Embryonic facial prominence (tissue), 1 donor: ENCODE measurements at regions not wholly inside any gene's neighbourhood (a gene's known extent, or its start where the extent isn't known, plus 50 kb on each side); places are given as distances from the start of the nearest gene placed in this dataset.
"Not testable (repeated sequence)": the region's sequence is repeated elsewhere in the genome, so short reads cannot be mapped to it uniquely, and the experiment has no call there.

Experiments
- DNase-seq: peaks from one replicate; pipeline ENCODE4 v3.0.0-alpha.2; 2016; ENCODE audit errors: extremely low spot score

GRCh38 chr9:113740508-113741500 lies 135.3 kb upstream of the ZNF618 start:
- DNase-seq, result not testable (repeated sequence)

DNA sequence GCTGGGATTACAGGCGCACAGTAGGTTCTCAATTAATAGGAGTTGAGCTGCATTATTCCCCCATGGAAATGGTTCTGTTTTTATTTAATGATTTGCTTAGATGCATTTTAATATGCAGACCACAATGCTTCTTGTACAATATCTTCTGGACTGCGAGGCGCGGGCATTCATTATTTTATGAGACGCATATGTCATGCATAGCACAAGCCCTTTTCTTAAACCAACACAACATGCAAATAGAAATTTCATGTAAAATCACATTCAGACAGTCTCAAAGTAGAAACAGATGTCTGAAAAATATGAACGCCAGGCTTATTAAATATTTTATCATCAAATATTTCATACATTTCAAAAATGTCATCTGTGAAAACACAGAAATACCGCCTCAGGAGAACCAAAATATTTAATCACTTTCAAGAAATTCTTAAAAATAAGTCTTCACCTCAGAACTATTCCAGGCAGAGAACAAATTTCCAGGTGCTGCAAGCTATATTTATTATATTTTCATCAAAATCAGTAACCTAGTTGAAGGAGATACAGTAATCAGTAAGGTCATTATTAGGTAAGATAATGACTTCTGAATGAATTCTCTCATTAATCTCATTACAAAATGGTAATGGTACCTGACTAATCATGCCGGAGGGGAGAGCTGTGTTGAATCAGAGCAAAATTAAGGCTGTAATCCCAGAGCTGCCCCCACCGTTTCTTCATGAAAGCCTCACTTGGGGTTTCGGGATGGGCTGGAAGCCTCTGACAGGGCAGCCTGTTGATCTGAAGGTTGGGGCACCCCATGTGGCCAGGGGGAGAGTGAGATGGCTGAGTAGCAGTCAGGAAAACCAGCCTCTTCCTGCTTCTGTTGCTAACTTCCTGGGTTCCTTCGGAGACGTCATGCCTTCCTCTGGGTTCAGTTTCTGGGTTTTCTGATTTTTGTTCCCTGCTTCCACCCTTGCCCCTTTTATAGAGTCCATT lies 133.9 kb upstream of the ZNF618 start:
- DNase-seq, result peak; percentile 31

DNA sequence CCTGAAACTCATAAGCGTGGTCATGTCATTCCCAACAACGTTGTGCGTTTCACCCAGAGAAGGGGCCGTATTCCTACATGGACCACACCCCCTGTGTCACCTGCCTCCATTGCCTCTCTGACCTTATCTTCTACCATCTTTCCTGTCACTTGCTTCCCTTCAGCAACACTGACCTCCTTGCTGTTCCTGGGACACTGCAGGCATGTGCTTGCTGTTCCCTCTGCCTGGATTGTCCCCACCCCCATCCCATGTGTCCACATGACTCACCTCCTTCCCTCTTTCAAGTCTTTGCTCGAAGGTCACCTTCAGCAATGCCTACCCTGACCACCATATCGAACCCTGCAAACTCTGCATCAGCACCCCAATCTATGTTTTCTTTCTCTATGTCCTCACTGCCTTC lies 133.2 kb upstream of the ZNF618 start:
- no peak for DNase-seq

DNA sequence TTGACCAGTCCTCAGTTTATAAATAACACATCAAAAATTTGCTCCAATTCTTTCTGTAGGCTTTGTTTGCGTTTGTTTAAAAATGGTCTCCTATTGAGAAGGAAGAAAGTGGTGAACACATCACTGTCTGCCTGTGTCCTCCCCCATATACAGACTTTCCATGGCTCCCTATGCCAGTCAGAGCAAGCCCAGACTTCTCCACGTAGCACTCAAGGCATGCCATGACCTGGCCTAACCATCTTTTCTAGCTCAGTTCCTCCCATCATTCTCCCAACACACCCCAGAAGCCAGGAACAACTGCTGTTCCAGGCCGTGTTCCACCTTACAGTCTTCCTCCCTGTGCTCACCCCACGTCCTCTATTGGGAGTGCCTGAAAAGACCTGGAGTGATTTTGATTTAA lies 129.6 kb upstream of the ZNF618 start:
- no peak for DNase-seq

DNA sequence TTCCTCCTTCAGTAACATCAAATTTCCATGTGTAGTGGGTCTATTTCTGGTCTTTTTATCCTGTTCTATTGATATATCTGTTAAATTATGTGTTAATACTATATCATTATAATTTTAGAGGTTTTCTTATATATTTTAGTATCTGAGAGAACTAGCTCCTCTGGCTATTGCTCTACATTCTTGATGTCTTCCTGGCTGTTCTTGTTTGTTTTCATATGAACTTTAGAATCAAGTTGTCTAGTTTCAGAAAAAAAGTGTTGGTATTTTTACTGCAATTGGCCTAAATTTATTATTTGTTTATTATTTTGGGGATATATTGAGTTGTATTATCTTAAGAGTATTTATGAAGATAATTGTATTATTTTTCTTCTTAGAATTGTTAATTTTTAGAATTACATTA lies 128.0 kb upstream of the ZNF618 start:
- no peak for DNase-seq

- no peak for DNase-seq
Observed at GRCh38 chr9:113753398-113754119, 122.5 kb upstream of the ZNF618 start.

DNA sequence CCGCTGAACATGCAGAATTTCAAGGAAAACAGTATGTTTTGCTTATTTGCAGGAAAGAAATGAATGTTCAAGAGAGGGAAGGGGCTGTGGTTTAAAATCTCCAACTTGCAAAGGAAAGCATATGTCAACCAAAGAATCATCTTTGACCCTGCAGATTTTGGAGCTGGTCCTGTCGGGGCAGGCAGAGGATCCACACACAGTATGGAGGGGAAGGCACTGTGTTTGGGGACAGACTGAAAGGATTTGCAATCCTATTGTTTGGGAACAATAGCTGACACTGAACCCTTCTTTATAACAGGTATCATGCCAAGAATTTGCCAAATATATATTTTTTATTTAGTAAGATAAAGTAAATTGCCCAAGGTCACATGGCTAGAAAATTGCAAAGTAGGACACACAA lies 121.4 kb upstream of the ZNF618 start:
- DNase-seq, result no peak

- DNase-seq, result no peak
Observed at GRCh38 chr9:113755433-113755832, 120.7 kb upstream of the ZNF618 start.

DNA sequence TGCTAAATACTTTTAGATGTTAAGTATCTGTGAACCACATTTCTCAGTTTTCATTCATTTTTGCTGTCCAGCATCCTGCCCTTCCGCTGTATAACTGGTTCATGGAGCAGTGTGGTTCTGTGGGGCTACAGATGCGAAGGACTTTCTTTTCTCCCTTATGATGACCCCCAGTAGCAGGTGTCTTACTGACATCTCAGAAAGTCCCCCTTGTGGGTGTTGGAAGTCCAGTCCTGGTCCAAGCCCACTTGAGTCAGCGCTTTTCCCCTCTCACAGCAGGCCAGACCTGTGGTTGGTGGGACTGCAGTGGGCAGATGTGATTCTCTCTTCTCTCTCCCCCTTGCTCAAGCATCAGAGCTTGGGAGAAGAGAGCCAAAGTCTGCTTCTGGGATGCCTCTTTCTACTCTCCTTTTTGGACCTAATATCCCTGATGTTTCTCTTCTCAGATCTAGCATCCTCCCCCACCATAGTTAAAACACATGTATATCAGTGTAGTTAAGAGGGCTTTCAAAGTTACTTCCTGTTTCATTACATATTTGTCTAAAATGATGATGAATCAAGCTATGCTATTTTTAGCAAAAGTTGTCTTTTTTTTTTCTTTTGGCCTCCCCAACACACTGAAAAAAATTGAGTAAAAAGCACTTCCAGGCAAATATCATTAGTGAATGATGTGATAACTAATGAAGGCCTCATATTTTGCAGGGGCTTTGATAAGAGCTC lies 119.5 kb upstream of the ZNF618 start:
- DNase-seq, result no peak

- no peak for DNase-seq
Observed at GRCh38 chr9:113763429-113763828, 112.7 kb upstream of the ZNF618 start.

DNA sequence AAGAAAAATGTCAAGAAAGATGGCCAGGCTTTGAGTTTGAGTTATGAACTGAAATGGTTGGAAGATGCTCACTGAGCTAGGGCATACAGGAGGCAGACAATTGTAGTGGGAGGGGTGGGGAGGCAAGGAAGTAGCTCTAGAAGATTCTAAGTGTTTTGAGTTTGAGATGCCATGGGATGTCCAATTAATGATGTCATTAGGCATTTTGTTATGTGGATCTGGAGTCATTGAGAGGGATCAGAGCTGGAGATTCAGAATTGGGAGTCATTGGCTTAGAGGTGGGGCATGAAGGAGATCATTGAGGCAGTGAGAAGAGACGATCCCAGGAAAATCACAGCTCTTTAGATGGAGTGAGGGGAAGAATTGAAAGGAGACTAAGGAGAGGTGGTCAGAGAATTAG lies 111.5 kb upstream of the ZNF618 start:
- DNase-seq, result no peak

GRCh38 chr9:113769412-113769811 lies 106.7 kb upstream of the ZNF618 start:
- no peak for DNase-seq

DNA sequence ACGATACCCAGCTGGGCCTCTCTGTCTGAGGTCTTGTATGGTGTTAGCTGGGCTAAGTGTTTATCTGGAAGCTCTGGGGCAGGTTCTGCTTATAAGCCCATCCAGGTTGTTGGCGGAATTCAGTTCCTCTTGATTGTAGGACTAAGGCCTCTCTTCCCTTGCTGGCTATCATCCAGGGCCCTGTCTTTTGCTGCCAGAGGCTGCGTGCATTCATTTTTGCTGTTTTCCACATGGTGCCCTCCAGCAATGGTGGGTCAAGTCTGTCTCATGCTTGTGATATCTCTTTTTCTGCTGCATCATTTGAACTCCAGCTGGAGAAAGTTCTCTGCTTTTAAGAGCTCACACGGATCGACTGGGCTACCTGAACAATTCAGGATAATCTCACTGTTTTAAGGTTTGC lies 105.7 kb upstream of the ZNF618 start:
- no peak for DNase-seq

- no peak for DNase-seq
Observed at GRCh38 chr9:113771199-113771598, 104.9 kb upstream of the ZNF618 start.

DNA sequence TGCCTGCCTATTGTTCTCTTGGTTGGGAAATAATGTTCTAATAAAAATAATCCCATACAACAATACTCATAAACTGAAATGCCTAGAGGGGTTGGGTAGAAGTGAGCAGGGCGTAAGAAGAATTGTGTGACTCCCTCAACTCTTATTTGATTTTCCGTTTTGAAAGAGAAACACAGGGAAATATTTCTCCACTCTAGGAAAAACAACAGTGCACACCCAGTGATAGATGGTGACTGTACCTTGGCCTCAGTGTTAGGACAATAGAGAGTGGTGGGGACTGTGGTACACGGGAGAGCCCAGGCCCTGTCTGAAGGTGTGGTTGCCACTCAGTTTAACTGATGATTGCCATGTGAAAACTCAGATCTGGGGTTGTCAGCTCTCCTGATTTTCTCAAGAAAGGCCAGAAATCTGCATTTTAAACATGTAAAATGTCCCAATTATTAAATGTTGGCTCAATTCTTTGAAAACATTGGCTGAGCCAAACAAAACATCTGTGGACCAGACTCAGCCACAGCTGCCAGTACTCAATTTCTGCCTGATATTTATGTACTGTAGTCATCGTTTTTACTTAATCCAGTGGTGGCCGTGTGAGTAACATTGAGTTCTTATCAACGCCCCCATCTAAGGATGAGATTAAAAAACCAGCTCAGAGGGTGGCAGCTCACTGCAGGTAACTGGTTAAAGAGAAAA lies 103.8 kb upstream of the ZNF618 start:
- peak; percentile 37 for DNase-seq

- no peak for DNase-seq
Observed at GRCh38 chr9:113774963-113775362, 101.1 kb upstream of the ZNF618 start.

DNA sequence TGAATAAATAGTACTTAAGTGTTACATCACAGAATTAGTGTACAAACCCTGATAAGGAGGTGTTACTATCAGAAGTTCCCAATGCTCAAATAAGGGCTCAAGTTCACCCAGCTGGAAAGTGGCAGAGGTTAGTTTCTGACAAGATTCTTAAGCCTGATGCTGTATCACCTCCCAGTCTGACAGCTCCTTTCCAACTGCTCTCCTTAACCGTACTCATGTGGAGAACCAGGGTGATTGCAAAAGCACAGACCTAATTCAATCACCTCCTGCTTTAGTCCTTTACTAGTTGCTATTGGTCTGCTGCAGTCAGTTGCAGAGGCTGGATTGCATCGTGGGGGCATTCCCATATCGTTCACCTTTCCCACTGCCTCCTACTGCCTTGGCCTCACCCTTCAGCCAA lies 100.4 kb upstream of the ZNF618 start:
- no peak for DNase-seq

- DNase-seq, result no peak
Observed at GRCh38 chr9:113776194-113776593, 99.9 kb upstream of the ZNF618 start.

- no peak for DNase-seq
Observed at GRCh38 chr9:113781381-113781780, 94.7 kb upstream of the ZNF618 start.

GRCh38 chr9:113781896-113782295 lies 94.2 kb upstream of the ZNF618 start:
- no peak for DNase-seq

GRCh38 chr9:113783475-113783874 lies 92.6 kb upstream of the ZNF618 start:
- DNase-seq, result no peak
